NCI-H187 (cell line): ENCODE measurements at regions not wholly inside any gene's neighbourhood (a gene's known extent, or its start where the extent isn't known, plus 50 kb on each side); places are given as distances from the start of the nearest gene placed in this dataset.

Experiments
- DNase-seq, 2 experiments: peaks; one replicate each; lab custom pipeline; 2025; lab: John Stamatoyannopoulos, UW

- DNase-seq: no peak
Measured at GRCh38 chr4:43243433-43244116, 351.1 kb downstream of the GRXCR1 start.

GRCh38 chr4:43244688-43245382 is 352.3 kb downstream of the GRXCR1 start:
- no peak for DNase-seq

GRCh38 chr4:43251841-43252240 is 359.3 kb downstream of the GRXCR1 start:
- DNase-seq: no peak

GRCh38 chr4:43253541-43253940 is 361.0 kb downstream of the GRXCR1 start:
- no peak for DNase-seq

GRCh38 chr4:43264730-43265129 is 372.2 kb downstream of the GRXCR1 start:
- DNase-seq: no peak

- DNase-seq: no peak
Measured at GRCh38 chr4:43271946-43272345, 379.4 kb downstream of the GRXCR1 start.

- no peak for DNase-seq
Measured at GRCh38 chr4:43274376-43274775, 381.9 kb downstream of the GRXCR1 start.

GRCh38 chr4:43275779-43276178 is 383.3 kb downstream of the GRXCR1 start:
- DNase-seq: no peak

- DNase-seq: no peak
Measured at GRCh38 chr4:43276321-43276720, 383.8 kb downstream of the GRXCR1 start.

GRCh38 chr4:43277003-43277402 is 384.5 kb downstream of the GRXCR1 start:
- DNase-seq: no peak

GRCh38 chr4:43282534-43282933 is 390.0 kb downstream of the GRXCR1 start:
- no peak for DNase-seq

- no peak for DNase-seq
Measured at GRCh38 chr4:43286137-43286536, 393.6 kb downstream of the GRXCR1 start.

GRCh38 chr4:43296946-43297528 is 404.5 kb downstream of the GRXCR1 start:
- no peak for DNase-seq

GRCh38 chr4:43316813-43317212 is 424.3 kb downstream of the GRXCR1 start:
- no peak for DNase-seq

- no peak for DNase-seq
Measured at GRCh38 chr4:43325220-43325967, 432.9 kb downstream of the GRXCR1 start.

- DNase-seq: no peak
Measured at GRCh38 chr4:43330288-43330687, 437.8 kb downstream of the GRXCR1 start.

GRCh38 chr4:43331226-43332051 is 438.9 kb downstream of the GRXCR1 start:
- no peak for DNase-seq

- DNase-seq: no peak
Measured at GRCh38 chr4:43332052-43332425, 439.5 kb downstream of the GRXCR1 start.

GRCh38 chr4:43337707-43338106 is 445.2 kb downstream of the GRXCR1 start:
- no peak for DNase-seq

- DNase-seq: no peak
Measured at GRCh38 chr4:43339435-43339834, 446.9 kb downstream of the GRXCR1 start.

- DNase-seq: no peak
Measured at GRCh38 chr4:43341741-43342140, 449.2 kb downstream of the GRXCR1 start.

- DNase-seq: no peak
Measured at GRCh38 chr4:43343298-43343697, 450.8 kb downstream of the GRXCR1 start.
